Gastrocnemius medialis (tissue), 4 donors: ENCODE measurements at regions not wholly inside any gene's neighbourhood (a gene's known extent, or its start where the extent isn't known, plus 50 kb on each side); places are given as distances from the start of the nearest gene placed in this dataset.

Experiments
- CTCF ChIP-seq, 5 experiments: fragments of 450-650 bp in 3 of 5; fragments of 200-600 bp in 2 of 5; sonication (generic) in 2 of 5; IDR thresholded peaks in 4 of 5; conservative IDR thresholded peaks in 1 of 5; 1 replicate in 4 of 5; 2 replicates in 1 of 5; pipeline ENCODE4 v1.5.1; 2016 to 2019; ENCODE audit warnings: antibody characterized with exemption in 5 of 5, mild to moderate bottlenecking in 3 of 5, moderate library complexity in 3 of 5
- POLR2A ChIP-seq, 2 donors: fragments of 450-650 bp; IDR thresholded peaks; one replicate each; pipeline ENCODE4 v1.6.1; 2017; ENCODE audit warnings: antibody characterized with exemption in 2 of 2, mild to moderate bottlenecking in 2 of 2, moderate library complexity in 2 of 2

- TF ChIP-seq CTCF (IDR thresholded peaks at IDR 0.05 in 4 of 5, conservative IDR thresholded peaks at IDR 0.05 in 1 of 5) (no peak), POLR2A (IDR thresholded peaks at IDR 0.05) (no peak)
Observed at GRCh38 chr3:46100812-46101211, 73.5 kb upstream of the XCR1 start.
